ENCODE measurements at regions not wholly inside any gene's neighbourhood (a gene's known extent, or its start where the extent isn't known, plus 50 kb on each side); places are given as distances from the start of the nearest gene placed in this dataset.
"Not testable (repeated sequence)": the region's sequence is repeated elsewhere in the genome, so short reads cannot be mapped to it uniquely, and the experiment has no call there.

- DNase-seq (ENCODE audit: low spot score) = no peak
Observed at GRCh38 chr16:79864032-79864780, 263.7 kb upstream of the MAF start.

GRCh38 chr16:79863128-79864031, 262.8 kb upstream of the MAF start:
- no peak for DNase-seq (ENCODE audit: low spot score)

DNA sequence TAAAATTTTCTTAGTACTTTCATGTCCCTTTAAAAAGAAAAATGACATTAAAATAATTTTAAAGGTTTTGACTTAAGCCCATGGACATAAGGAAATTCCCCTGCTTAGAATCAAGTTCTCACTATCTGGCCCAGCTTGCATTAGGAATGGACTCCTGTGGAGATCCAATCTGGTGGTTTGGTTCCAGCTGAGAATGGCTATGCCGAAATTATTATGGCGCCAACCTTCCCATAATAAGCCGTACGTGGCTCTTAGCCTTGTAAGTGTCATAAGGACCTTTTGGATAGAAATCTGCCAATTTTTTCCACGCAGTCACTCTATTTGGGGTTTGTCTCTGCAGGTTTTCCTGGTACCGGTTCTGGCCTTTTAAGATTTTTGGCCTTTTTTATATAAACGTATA, 262.1 kb upstream of the MAF start:
- peak; percentile 5 for DNase-seq (ENCODE audit: low spot score)

GRCh38 chr16:79856581-79856980, 256.0 kb upstream of the MAF start:
- no peak for DNase-seq (ENCODE audit: low spot score)

GRCh38 chr16:79850348-79850747, 249.8 kb upstream of the MAF start:
- DNase-seq (ENCODE audit: low spot score) = no peak

- DNase-seq (ENCODE audit: low spot score) = no peak
Observed at GRCh38 chr16:79849119-79849518, 248.6 kb upstream of the MAF start.

DNA sequence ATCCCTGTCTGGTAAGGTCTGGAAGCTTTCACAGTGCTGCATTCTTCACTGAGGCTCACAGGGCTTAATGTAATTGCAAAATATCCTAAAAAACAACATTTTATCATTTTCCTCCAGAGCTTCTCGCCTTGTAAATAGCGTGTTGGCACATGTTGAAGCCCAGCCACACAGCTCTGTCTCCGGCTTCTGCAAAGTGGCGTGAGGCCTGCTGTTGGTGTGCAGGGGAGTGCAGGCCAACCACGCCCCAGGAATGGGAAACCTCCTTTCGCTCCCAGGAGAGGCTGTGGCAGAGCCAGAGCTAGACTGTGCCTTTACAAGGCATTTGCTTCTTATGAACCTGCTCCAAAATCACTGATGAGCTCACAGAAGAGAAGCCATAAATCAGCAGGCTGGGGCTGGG, 248.2 kb upstream of the MAF start:
- DNase-seq (ENCODE audit: low spot score) = no peak

DNA sequence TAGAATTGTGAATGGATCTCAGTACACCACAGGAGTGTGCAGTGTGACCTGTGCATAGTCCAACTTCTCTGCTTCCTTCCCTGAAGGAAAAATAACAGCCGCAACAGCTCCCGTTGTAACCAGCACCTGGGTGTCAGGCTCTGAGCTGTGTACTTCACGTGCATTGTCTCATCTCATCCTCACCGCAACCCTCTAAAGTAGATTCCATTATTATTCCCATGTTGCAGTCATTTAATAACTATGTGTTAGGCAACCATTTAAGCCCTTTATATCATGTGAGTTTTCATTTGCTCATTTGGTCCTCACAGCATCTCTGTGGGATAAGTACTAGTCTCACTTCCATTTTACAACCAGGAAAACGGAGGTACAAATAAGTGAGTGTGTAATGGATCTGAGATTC, 247.0 kb upstream of the MAF start:
- DNase-seq (ENCODE audit: low spot score) = no peak

DNA sequence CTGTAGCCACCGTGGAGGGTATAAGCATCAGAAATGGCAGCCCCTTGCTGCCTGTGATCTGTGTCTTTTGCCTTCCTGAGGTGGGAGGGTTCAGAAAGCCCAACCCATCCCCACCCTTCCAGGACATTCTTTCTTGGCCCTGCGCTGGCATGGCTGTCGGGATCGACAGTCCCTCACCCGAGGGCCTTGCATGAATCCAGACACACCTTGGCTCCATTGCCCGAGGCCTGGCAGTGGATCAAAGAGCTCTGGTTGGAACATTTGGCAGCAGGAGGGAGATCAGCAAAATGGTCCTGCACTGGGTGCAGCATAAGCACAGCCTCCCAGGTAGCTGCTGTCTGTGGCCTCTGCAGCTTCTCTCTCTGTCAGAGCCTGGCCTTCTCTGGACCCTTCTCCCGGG, 246.6 kb upstream of the MAF start:
- no peak for DNase-seq (ENCODE audit: low spot score)

DNA sequence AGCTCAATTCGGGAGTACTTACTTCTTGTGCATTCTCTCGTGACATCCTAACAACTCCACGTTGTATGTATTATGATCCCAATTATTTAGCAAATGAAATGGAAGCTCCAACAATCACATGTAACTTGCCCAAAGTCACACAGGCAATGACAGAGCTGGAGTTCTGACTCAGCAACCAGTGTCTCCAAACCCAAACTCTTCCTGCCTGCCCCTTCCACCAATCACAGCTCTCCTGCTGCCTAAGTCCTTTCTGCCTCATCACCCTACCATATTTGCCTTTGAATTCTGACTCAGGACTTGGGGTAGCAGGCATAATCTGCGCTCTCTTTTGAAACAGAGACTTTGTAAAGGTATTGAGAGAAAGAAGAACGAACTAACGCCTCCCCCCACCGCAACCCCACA, 245.2 kb upstream of the MAF start:
- DNase-seq (ENCODE audit: low spot score) = no peak

DNA sequence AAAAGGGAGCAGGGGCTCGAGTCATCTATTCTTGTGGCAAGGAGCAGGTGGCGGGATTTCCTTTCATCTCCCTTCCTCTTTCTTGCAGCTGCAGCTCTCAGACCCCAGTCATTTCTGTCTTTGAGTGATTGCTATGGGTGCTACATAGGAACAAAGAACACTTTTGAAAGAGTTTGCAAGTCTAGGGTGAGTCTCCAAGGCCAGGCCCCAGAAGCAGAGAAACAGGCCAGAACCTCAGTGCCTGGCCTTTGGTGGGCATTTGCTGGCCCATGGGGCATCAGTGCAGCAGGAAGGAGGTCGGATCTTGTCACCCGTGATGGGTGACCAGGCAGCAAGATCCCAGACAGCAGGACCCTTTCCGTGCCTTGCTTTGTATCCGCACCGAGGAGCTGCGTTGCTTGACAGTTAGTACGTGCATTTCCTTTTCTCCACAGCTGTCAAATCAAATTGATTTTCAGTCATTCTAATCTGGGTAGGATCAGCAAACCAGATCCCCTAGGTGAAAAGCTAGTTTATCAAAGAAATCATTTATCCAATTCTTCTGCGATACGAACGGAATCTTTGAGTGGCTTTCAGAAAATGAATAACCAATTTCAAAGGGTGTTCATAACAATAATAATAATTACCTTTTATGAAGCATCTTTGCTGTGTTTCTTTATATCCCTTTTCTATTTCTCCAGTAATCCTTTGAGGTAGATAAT, 244.6 kb upstream of the MAF start:
- no peak for DNase-seq (ENCODE audit: low spot score)

DNA sequence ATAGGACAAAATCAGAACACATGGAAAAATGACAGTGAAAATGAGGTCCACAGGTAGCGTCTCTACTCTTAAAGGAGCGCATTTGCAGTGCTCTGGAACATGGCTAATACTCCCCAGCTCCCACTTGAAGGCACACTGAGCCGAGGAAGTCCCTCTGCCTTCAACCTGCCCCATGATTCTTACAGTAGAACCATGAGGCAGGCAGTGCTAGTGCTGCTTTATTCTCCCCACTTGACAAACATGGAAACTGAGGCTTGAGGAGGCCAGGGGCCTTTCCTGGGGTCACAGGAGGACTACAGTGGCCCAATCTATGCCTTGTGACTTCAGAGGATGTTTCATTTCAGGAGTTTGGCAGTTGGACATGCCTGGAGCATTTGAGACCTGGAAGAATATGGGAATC, 244.1 kb upstream of the MAF start:
- DNase-seq (ENCODE audit: low spot score) = no peak

DNA sequence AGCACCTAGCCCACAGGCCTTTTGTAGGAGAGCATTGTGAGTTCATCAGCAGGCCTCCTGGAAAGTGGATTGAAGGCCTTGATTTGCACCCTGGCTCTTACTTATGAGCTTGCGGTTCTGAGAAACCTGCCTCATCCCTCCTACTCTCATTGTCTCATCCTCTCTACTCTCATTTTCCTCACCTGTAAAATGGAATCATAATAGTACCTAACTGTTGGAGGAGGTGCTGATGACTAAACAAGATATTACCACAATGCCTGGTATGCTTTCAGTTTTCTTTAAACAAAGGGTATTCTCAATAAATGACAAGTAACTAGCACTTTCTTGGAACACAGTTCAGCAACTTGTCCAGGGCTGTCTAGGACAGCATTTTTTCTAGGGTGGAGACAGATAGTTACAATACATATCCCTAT, 243.1 kb upstream of the MAF start:
- DNase-seq (ENCODE audit: low spot score) = no peak

DNA sequence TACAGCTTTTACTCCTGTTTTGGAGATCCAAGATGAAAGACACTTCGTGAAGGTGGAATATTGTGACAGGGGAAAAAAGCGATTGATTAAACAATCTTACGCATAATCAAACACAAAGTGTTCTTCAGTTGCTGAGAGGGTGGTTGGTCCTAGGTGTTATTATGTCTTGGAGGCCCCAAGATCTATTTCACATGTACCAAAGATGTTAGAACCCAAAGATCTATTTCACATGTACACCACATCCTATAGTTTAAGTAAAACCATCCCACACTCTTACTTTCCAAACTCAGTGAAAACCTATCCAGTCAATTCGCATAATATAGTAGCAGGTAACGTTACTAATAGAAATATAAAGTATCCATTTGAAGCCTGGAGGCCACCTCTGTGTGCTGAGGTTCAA, 242.6 kb upstream of the MAF start:
- DNase-seq (ENCODE audit: low spot score) = no peak

- DNase-seq (ENCODE audit: low spot score) = no peak
Observed at GRCh38 chr16:79842197-79842596, 241.7 kb upstream of the MAF start.

- no peak for DNase-seq (ENCODE audit: low spot score)
Observed at GRCh38 chr16:79839466-79840341, 239.2 kb upstream of the MAF start.

GRCh38 chr16:79838496-79839259, 238.1 kb upstream of the MAF start:
- DNase-seq (ENCODE audit: low spot score) = peak; percentile 49

- no peak for DNase-seq (ENCODE audit: low spot score)
Observed at GRCh38 chr16:79836144-79836543, 235.6 kb upstream of the MAF start.

DNA sequence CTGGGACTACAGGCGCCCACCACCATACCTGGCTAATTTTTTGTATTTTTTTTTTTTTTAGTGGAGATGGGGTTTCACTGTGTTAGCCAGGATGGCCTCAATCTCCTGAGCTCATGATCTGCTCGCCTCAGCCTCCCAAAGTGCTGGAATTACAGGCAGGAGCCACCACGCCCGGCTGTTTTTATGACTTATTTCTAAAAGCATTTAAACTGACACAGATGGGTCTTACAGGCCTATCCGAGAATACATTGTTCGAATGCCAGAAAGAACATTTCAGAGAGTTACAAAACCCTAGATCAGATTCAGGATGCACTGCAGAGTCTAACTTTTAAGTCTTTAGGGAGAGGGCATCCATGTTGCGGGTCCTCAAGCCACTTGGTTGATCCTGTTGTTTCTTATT, 234.7 kb upstream of the MAF start:
- DNase-seq (ENCODE audit: low spot score) = no peak

- no peak for DNase-seq (ENCODE audit: low spot score)
Observed at GRCh38 chr16:79834720-79835119, 234.2 kb upstream of the MAF start.

GRCh38 chr16:79834003-79834402, 233.5 kb upstream of the MAF start:
- DNase-seq (ENCODE audit: low spot score) = not testable (repeated sequence)

All from pons (tissue), 1 donor.